Fibroblast of skin of scalp (primary cell): ENCODE measurements at regions not wholly inside any gene's neighbourhood (a gene's known extent, or its start where the extent isn't known, plus 50 kb on each side); places are given as distances from the start of the nearest gene placed in this dataset.
"Not testable (repeated sequence)": the region's sequence is repeated elsewhere in the genome, so short reads cannot be mapped to it uniquely, and the experiment has no call there.

Experiments used
- DNase-seq: peaks from one replicate; pipeline ENCODE4 v3.0.0-alpha.2; 2013

DNA sequence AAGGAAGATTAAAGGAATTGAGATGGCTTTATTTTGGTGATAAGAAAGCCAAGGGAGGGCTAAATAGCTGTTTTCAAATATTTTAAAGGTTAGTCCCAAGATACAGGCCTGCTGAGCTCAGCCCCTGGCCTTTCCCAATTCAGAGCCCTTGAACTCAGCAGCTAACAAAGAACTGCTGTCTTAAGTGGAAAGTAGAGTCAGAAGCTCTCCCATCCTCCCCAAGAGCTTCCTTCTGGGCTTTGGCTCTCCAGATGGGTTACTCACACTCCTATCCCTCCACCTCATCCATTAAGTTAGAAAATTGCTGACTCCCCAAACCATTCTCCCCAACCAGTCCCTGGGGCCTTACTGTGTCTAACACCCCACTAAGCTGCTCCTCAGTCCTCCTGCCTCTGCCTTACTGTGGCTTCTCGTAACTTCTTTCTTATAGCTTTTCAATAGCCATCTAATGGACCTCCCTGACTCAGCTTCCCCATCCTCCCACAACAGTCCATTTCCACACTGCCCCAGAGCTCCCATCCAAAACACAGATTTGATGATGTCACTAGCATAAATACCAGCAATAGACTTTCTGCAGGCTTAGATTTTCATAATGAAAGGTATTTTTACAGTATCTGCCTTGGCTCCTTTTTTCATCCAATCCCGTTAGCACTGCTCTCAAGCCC is 239.1 kb downstream of the ENC1 start:
- DNase-seq: no peak

DNA sequence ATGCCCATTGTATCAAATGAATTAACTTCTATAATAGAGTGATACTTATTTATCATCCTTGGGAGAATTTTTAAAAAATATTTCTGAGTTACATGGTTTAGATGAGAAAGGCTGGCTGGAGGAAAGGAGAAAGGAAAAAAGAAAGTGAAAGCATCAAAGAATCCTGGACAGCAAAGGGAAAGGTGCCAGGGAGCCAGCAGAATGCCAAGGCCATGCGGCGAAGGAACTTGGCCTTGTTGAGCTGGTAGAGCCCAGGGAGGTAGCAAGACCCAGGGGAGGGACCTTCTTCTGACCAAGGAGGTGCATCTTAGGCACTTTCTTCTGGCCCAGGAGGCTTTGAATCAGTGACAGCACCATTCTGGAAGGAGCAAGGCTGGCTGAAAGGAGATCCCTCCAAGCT is 240.5 kb downstream of the ENC1 start:
- DNase-seq: no peak

DNA sequence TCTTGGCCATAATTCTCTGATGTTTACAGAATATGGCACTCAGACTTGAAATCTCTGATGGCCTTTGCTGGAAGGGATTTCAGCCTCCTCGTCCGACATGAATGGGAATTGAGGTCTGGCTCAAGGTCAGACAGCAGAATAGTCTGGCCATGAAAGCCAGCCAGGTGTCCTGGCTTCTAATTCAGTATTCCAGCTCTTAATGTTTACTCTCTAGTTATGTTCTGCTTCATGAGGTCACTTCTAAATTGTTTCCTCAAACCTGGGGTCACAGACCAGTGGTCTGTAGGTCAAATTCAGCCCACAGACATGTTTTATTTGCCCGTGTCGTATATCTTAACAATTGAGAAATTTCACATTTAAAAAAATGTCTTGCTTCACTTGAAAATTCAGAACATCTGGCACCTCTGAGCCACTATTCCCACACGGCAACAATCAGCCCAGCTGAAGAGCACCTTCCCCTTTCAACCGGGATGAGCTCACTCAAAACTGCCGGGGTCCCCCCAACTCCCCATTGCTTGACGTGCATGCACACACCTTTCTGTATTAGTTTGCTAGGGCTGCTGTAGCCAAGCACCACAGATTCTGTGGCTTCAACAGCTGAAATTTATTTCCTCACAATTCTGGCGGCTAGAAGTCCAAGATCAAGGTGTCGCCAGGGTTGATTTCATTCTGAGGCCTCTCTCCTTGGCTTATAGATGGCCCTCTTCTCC is 243.5 kb downstream of the ENC1 start:
- no peak for DNase-seq

DNA sequence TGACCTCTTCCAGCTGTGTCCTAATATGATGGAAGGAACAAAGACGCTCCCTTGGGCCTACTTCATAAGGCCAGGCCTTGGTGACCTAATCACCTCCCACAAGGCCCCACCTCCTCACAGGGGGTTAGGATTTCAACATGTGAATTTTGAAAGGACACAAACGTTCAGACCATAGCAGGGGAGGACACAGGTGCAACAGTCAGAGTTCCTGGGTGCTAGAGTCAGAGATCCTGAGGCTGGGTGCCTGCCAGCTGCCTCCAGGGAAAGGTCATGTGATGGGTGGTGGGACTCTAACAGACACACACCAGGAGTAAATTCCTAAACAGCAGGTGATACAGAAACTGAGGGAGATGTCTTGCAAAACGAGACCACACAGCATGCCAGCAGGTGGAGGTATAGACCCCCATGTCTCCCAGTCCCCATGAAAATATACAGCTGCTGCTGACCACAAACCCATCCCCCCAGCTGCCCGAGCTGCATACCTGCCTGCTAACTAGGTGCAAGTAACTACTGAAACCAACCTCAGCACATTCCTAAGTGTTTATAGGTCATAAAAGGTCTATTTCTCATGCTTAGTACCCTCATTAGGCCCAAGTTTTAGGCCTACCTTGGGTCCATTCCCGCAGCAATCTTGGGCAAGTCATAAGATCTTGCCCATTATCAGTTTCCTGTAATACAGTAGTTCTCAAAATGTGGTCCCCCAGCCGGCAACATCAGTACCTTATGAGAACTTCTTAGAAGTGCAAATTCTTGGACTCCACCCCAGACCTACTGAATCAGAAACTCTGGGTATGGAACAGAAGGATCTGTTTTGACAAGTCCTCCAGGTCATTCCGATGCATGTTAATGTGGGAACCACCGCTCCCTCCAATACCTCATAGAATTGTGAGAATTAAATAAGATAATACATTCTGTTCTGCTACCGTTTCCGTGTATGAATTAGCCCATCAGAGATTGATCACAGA is 245.3 kb downstream of the ENC1 start:
- no peak for DNase-seq

DNA sequence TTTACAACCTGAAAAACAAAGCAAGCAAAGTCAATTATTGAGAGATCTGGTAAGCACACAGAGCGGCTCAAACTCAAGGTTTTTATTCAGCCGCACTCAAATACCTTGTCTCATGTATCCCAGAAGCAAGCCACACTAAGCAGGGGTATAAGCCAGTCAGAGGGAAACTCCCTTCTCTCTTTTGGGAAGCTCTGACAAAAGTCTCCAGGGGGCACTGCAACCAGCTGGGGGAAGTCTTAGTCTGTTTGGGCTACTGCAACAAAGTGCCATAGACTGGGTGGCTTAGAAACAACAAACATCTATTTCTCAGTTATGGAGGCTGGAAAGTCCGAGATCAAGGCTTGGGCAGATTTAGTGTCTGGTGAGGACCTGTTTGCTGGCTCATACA is 246.0 kb downstream of the ENC1 start:
- DNase-seq: no peak

DNA sequence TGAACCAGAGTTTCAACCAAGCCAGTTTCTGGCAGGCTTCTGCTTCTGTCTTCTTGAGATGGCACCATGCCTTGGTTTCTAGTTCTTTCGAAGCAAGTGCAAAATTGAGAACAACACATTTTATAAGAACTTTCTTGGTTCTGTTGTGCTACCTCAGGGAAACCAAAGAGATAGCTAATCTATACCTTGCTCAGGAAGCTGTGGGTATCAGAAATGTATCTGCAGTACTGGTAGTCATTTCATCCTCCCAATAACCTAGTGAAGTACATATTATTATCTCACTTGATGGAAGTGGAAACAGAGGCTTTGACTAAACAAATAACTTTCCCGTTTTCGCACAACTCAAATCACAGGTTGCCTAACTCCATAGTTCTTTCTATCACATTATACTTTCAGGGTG is 246.6 kb downstream of the ENC1 start:
- DNase-seq: no peak

DNA sequence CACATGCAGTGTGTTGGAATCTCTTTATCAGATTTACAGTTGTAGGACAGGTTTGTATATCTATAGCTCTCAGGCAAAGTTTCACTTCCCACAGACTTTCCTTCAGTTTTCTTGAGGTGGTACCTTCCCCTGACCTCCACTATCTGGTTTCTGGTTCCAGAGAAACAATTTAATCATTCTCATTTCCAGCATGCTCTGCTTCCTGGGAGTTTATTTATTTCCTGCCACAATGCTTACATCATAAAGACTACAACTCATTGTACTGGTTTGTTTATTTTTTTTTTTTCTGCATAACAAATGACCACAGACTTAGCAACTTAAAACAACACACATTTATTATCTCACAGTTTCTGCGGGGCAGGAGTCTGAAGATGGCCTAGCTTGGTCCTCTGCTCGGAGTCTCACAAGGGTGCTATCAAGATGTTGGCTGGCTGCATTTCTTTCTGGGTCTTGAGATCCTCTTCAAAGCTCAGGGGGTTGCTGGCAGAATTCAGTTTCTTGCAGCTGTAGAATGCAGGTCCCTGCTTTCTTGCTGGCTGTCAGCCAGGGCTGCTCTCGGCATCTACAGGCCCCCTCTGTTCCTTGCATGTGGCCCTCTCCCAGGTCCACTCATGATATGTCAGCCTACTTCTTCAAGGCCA is 247.7 kb downstream of the ENC1 start:
- DNase-seq: no peak

DNA sequence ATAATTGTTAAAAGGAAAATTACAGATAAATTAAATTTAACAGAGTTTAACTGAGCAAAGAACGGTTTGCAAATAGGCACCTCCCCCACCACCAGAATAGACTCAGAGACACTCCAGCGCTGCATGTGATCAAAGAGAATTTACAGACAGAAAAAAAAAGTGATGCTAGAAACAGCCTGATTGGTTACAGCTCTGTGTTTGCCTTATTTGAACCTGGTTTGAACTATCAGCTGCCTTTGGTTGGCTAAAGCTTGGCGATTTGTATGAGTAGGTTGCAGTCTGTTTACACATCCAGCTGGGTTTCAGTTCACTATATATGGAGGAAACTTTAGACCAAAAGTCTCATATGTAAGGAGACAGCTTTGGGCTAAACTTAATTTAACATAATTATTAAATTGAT is 249.1 kb downstream of the ENC1 start:
- DNase-seq: no peak

DNA sequence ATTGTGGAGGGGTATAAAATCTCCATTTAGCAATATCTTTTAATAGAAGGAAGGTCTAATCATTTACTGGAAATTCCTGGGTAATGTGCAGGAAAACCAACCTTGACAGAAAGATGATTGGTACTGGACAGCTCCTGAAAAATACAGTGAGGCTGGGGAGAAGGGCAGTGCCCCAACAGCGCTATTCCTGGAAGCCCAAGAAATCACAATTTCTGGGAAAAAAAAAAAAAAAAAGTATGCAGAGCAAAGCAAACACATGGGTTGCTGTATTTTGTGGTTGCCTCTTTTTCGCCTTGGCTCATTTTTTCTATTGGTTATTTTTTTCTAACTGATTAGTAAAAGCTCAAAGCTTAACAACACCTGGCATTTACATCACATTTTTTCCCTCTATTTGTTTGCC is 249.7 kb downstream of the ENC1 start:
- no peak for DNase-seq

DNA sequence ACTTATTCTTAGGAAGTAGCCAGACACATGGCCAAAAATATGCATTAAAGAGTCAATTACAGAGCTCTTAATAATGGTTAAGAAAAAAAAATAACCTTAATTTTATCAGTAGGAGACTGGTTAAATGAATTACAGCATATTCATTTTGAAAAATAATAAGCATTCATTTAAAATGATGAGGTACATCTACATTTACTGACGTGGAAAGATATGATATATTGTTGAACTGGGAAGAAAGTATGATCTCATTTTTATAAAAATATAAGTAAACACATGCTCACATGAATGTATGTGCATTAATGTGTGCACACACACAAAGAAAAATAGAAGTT is 250.3 kb downstream of the ENC1 start:
- DNase-seq: no peak

DNA sequence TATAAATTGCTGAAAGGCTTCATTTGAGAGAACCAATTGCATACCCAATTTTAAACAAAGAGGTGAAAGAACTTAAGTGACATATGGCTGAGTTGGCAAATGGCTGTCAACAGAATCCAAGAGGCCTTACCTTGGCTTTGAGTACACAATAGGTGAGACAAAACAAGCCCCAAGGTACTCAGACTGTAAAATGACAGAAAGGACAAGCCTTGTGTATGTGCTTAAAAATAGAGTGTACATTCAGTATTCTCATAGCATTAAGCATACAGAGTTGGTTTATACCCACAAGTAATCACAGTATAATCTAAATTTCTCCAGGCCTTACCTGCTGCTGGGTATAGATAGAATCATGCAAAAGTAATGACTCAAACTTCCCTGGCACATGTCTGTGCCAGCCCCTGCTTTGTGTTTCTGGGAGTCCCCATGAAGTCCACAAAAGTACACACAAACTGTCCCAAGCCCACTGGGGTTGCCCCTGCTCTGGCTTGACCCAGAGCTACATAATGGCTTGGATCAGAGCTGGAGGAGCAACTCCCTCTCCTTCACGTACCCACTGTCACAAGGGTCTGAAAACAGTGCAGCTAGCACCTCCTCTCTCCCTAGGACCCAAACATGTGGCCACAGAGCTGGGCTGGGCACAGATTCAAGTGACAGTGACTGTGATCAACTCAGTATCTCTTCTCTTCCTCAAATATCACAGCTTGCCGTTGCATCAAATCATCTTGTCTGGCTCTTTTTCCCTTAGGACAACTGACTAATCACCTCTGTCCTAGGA is 250.8 kb downstream of the ENC1 start:
- peak; percentile 22 for DNase-seq

DNA sequence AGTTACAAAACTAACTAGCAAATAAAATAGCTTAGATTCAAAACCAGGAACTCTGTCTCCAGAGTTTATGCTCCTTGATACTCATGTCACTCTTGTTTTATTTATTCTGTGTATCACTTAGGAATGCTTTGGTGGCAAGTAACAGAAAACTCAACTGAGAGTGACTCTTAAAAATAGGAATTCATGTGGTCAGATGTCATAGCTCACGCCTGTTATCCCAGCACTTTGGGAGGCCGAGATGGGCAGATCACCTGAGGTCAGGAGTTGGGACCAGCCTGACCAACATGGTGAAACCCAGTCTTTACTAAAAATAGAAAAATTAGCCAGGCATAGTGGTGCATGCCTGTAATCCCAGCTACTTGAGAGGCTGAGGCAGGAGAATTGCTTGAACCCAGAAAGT is 252.1 kb downstream of the ENC1 start:
- not testable (repeated sequence) for DNase-seq

DNA sequence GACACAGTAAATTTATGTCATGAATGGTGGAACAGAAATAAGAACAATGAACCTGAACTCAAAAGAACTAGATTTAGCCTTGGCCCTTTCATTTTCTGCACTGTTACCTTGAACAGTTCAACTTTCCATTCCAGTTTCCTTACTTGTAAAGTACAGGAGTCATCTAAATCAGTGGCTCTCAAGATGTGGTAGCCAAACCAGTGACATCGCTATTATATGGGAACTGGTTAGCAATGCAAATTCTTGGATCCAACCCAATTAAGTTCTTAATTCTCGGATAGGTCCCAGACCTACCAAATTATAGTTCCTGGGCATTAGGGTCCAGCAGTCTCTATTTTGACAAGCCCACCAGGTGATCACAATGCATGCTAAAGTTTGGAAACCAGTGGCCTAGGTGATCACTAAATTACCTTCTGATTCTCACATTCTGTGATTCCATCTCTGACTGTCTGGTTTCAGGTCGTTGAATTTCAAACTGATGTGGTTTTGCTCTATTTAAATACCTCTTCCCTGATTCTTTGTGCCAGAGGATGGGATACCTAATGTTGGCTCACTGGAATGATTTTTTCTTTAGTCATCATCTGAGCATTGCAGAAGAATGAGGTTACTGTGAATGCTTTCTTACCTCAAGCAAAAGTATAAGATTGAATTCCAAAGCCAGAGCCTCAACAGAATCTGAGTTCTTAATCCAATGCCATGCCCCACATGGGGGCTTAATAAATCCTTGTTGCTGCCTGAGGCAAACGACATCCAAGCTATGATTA is 253.8 kb downstream of the ENC1 start:
- peak; percentile 55 for DNase-seq

DNA sequence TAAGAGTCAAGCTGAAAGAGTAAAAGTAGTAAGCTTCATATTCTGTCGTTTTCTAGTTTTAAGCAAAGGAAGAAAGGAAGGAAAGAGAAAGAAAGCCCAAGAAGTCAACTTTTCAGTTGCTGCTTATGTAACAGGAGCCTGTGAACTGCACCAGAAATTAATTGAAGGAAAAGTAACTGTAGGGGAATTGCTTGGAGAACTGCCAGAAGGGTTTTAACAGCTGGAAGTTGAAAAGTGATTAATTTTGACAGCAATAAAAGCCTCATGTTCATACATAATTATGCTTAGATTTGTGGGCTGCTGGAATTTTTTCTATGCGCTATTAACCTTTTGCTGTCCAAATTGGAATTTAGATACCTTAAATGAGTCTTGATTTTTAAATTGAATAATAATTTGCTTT is 255.7 kb downstream of the ENC1 start:
- DNase-seq: peak; percentile 50

DNA sequence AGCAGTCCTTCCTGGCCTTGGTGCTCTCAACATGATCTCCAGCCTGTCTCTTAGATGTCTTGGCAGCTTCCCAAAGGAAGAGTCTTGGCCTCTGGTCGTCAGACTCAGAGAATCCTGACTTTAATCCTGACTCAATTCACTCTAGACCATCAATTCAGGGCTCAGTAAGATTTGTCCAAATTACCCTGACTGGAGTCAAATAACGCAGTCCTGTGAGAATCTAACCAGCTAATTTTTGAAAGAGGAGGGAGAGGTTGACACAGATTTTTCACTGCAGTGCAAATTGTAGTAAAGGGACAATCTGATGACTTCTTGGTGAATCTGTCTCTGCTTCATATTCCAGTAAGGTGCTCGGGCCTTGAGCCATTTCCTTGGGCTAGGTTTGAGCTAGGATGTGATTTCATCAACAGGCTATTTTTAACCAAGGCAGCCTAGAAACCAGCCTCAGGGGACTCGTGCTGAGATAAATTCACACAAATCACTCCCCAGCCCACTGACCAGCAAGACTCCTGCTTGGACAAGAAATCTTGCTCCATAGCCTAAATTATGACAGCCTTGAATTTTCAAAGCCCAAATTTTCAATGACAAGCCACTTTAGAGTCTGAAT is 257.4 kb downstream of the ENC1 start:
- peak; percentile 73 for DNase-seq

DNA sequence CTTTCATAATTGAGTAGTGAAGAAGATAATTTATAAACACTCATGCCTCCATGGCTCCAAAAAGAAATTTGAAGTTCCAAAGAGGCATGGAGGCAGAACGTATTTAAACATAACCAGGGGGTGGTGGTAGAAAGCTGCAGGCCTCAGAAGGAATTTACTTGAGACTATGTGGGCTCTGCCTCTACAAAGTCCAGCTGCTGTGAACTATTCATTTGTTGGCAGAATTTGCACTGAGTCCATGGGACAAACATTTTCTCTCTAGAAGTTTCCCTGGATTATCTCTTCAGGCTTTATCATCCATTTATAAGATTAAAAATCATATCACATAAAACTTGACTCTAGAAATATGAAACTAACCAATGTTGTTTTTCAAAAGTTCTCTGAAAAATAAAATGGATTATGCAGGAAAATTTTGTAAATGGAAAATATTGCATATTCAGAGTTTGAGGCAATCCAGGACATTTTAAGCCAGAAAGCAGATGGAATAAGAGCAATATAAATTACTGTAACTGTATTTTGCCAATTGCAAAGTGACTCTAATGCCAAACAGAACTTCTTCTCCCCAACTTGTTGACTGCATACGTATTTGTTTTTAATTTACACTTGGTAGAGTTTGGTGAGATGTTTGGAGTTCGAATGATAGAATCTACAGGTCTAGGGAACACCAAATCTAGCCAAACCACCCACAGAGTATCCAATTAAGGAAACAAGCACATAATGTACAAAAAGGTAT is 258.2 kb downstream of the ENC1 start:
- no peak for DNase-seq

DNA sequence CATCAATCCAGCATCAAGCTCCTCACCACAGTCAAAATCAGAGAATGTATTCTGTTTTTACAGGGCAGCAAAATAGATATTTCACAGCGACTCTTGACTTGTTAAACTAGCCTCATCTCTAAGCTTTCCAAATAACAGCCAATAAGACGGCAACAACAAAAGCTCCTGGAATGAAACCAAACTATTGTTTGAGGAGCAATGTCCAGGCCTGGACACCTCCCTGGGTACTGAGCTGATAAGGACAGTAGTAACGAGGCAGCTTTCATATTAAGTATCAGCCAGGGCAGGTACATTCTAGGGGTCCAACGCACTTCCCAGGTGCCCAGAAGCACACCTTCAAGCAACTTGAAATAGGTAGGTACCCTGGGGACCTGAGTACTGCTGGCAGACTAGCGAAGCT is 260.3 kb downstream of the ENC1 start:
- DNase-seq: no peak

DNA sequence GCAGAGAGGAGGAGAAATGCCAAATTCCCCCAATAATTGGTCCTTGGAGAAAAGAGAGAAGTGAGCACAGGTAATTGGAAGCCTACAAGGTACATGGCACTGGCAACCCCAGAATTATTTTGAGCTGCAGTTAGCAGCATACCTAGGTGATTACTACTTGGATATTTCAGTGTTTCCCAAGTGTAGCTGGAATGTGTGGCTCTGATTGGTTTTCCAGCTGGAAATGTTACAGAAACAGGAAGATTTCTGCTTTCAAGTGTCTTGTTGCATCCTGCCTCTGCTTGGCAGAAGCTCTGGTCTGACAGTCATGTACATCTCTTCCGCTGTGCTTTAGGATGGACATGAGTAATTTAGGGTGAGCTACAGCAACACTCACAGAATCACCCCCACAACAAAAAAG is 262.1 kb downstream of the ENC1 start:
- DNase-seq: no peak

DNA sequence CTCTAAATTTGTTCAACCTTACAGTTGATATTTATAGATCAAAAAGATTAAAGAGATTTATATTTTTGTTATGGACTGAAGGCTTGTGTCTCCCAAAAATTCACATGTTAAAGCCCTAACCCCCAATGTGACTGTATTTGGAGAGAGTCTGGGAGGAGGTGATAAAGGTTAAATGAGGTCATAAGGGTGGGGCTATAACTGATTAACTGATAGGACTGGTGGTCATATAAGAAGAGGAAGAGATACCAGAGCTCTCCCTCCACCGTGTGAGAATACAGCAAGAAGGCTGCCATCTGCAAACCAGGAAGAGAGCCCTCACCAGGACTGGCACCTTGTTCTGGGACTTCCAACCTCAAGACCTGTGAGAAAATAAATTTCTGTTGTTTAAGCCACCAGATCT is 264.3 kb downstream of the ENC1 start:
- no peak for DNase-seq

DNA sequence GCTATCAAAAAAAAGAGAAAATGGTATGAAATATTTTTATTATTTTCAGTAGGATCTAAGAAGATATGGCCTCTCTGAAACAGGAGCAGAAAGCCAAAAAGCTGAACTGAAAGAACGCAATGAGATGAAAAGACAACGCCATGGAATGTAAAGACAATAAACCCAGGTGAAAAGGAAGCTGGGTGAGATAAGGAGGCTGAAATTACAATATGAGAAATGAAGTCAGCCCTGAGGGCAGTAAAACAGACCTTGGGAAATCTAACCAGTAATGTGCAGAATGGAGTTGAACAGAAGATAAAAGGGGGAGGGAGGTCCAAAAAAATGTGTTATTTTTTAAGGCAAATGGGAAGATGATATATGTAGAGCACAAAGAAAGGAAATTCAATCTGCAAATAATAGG is 265.3 kb downstream of the ENC1 start:
- no peak for DNase-seq
